Upper lobe of left lung (tissue), 4 donors: ENCODE measurements at regions not wholly inside any gene's neighbourhood (a gene's known extent, or its start where the extent isn't known, plus 50 kb on each side); places are given as distances from the start of the nearest gene placed in this dataset.

Source experiments
- CTCF ChIP-seq, 6 experiments: fragments of 450-650 bp in 4 of 6; fragments of 200-600 bp in 2 of 6; sonication (generic) in 2 of 6; IDR thresholded peaks; one replicate each; pipeline ENCODE4 v1.5.1; 2016 to 2019; ENCODE audit warnings: antibody characterized with exemption in 6 of 6
- POLR2A ChIP-seq, 4 donors: fragments of 450-650 bp; IDR thresholded peaks; one replicate each; pipeline ENCODE4 v1.5.1; 2016 to 2017; ENCODE audit warnings: antibody characterized with exemption in 4 of 4, mild to moderate bottlenecking in 2 of 4

- TF ChIP-seq POLR2A (IDR thresholded peaks at IDR 0.05) (no peak), CTCF (IDR thresholded peaks at IDR 0.05) (no peak)
Observed at GRCh38 chr9:20082406-20082805, 293.6 kb upstream of the SLC24A2 start.
